Loucy (cell line): ENCODE measurements at regions not wholly inside any gene's neighbourhood (a gene's known extent, or its start where the extent isn't known, plus 50 kb on each side); places are given as distances from the start of the nearest gene placed in this dataset.

Experiments
- H2AFZ ChIP-seq: fragments of 200-600 bp; sonication (generic); 2 replicates; pipeline ENCODE4 v1.6.0; 2016; ENCODE audit warnings: antibody characterized with exemption, mild to moderate bottlenecking, low read length, moderate library complexity
- H3F3A ChIP-seq: fragments of 200-600 bp; 2 replicates; pipeline ENCODE4 v1.6.0; 2016; ENCODE audit warnings: antibody characterized with exemption, low read depth, mild to moderate bottlenecking
- H3K27me3 ChIP-seq: fragments of 200-600 bp; sonication (generic); 2 replicates; pipeline ENCODE4 v1.6.1; 2014; ENCODE audit warnings: low read length, mild to moderate bottlenecking; ENCODE audit not compliant: insufficient read depth, poor library complexity, severe bottlenecking
- H3K36me3 ChIP-seq: fragments of 200-600 bp; sonication (generic); 2 replicates; pipeline ENCODE4 v1.6.1; 2016; ENCODE audit warnings: low read length; ENCODE audit not compliant: insufficient read depth
- H3K4me1 ChIP-seq: fragments of 200-600 bp; sonication (generic); 2 replicates; pipeline ENCODE4 v1.5.1; 2014; ENCODE audit warnings: low read length, mild to moderate bottlenecking; ENCODE audit not compliant: insufficient read depth, poor library complexity, severe bottlenecking
- H3K4me2 ChIP-seq: fragments of 200-600 bp; sonication (generic); 2 replicates; pipeline ENCODE4 v1.6.0; 2014; ENCODE audit warnings: antibody characterized with exemption, low read length, low read depth, mild to moderate bottlenecking; ENCODE audit not compliant: poor library complexity, severe bottlenecking
- H3K4me3 ChIP-seq: fragments of 200-600 bp; sonication (generic); 2 replicates; pipeline ENCODE4 v1.5.1; 2014; ENCODE audit warnings: low read length, mild to moderate bottlenecking, mixed read lengths; ENCODE audit not compliant: poor library complexity, severe bottlenecking
- H3K79me2 ChIP-seq: fragments of 200-600 bp; sonication (generic); 2 replicates; pipeline ENCODE4 v1.6.1; 2014; ENCODE audit warnings: low read length; ENCODE audit not compliant: insufficient read depth
- H3K9ac ChIP-seq: fragments of 200-600 bp; sonication (generic); 2 replicates; pipeline ENCODE4 v1.6.0; 2014; ENCODE audit warnings: mild to moderate bottlenecking, low read depth, low read length, moderate library complexity; ENCODE audit not compliant: poor library complexity, severe bottlenecking
- H3K9me2 ChIP-seq: fragments of 200-600 bp; sonication (generic); replicated peaks from 2 replicates; pipeline ENCODE4 v1.6.1; 2016; ENCODE audit warnings: low read depth, low read length, mixed read lengths
- H3K9me3 ChIP-seq: fragments of 200-600 bp; sonication (generic); 2 replicates; pipeline ENCODE4 v1.6.1; 2014; ENCODE audit warnings: mild to moderate bottlenecking, antibody characterized with exemption, low read length, low read depth; ENCODE audit not compliant: insufficient read depth
- H4K20me1 ChIP-seq: fragments of 200-600 bp; sonication (generic); 2 replicates; pipeline ENCODE4 v1.6.0; 2014; ENCODE audit warnings: antibody characterized with exemption, low read length, mild to moderate bottlenecking; ENCODE audit not compliant: insufficient read depth, poor library complexity, severe bottlenecking
- CTCF ChIP-seq: fragments of 200-600 bp; sonication (generic); conservative IDR thresholded peaks from 2 replicates; pipeline ENCODE4 v1.5.1; 2014; ENCODE audit warnings: mild to moderate bottlenecking, antibody characterized with exemption, low read length
- EZH2phosphoT487 ChIP-seq: fragments of 200-600 bp; IDR thresholded peaks from 2 replicates; pipeline ENCODE4 v1.6.1; 2018; ENCODE audit warnings: antibody characterized with exemption, mild to moderate bottlenecking, moderate library complexity, borderline replicate concordance

GRCh38 chr20:60422848-60423247 lies 464.6 kb downstream of the CDH26 start:
- H3K9me2 ChIP-seq = no peaks in the 10 kb centered on the region
- no peaks in the 10 kb centered on the region for H3F3A ChIP-seq
- H3K4me3 ChIP-seq = no peak overlapping the region
- H3K4me2 ChIP-seq = no peak overlapping the region
- no peaks in the 10 kb centered on the region for H3K9me3 ChIP-seq
- no peaks in the 10 kb centered on the region for H4K20me1 ChIP-seq
- H2AFZ ChIP-seq = no peak overlapping the region
- no peaks in the 10 kb centered on the region for H3K4me1 ChIP-seq
- no peaks in the 10 kb centered on the region for H3K27me3 ChIP-seq
- no peak for TF ChIP-seq CTCF
- no peak for TF ChIP-seq EZH2phosphoT487
- no peaks in the 10 kb centered on the region for H3K36me3 ChIP-seq
- H3K9ac ChIP-seq = no peak overlapping the region
- H3K79me2 ChIP-seq = no peaks in the 10 kb centered on the region

GRCh38 chr20:60424267-60424902 lies 466.2 kb downstream of the CDH26 start:
- no peak overlapping the region for H2AFZ ChIP-seq
- H3K4me3 ChIP-seq = no peak overlapping the region
- H3K9ac ChIP-seq = no peak overlapping the region
- no peaks in the 10 kb centered on the region for H3F3A ChIP-seq
- no peak overlapping the region for H3K4me2 ChIP-seq
- H3K4me1 ChIP-seq = no peaks in the 10 kb centered on the region
- no peaks in the 10 kb centered on the region for H3K36me3 ChIP-seq
- no peaks in the 10 kb centered on the region for H3K27me3 ChIP-seq
- H4K20me1 ChIP-seq = no peaks in the 10 kb centered on the region
- H3K79me2 ChIP-seq = no peaks in the 10 kb centered on the region
- TF ChIP-seq EZH2phosphoT487 = no peak
- no peak for TF ChIP-seq CTCF
- H3K9me3 ChIP-seq = no peaks in the 10 kb centered on the region
- H3K9me2 ChIP-seq = no peaks in the 10 kb centered on the region

GRCh38 chr20:60427516-60427915 lies 469.3 kb downstream of the CDH26 start:
- Histone ChIP-seq H3K4me2 (no peak overlapping the region), H3K4me3 (no peak overlapping the region), H3K9me2 (no peaks in the 10 kb centered on the region), H3K79me2 (no peaks in the 10 kb centered on the region), H2AFZ (no peak overlapping the region), H4K20me1 (no peaks in the 10 kb centered on the region), H3K36me3 (no peaks in the 10 kb centered on the region), H3K27me3 (no peaks in the 10 kb centered on the region), H3K9ac (no peak overlapping the region), H3K4me1 (no peaks in the 10 kb centered on the region), H3F3A (no peaks in the 10 kb centered on the region), H3K9me3 (no peaks in the 10 kb centered on the region)
- TF ChIP-seq CTCF = no peak
- no peak for TF ChIP-seq EZH2phosphoT487
